ENCODE measurements at regions not wholly inside any gene's neighbourhood (a gene's known extent, or its start where the extent isn't known, plus 50 kb on each side); places are given as distances from the start of the nearest gene placed in this dataset.
"Not testable (repeated sequence)": the region's sequence is repeated elsewhere in the genome, so short reads cannot be mapped to it uniquely, and the experiment has no call there.

- TF ChIP-seq, protein P1, sequence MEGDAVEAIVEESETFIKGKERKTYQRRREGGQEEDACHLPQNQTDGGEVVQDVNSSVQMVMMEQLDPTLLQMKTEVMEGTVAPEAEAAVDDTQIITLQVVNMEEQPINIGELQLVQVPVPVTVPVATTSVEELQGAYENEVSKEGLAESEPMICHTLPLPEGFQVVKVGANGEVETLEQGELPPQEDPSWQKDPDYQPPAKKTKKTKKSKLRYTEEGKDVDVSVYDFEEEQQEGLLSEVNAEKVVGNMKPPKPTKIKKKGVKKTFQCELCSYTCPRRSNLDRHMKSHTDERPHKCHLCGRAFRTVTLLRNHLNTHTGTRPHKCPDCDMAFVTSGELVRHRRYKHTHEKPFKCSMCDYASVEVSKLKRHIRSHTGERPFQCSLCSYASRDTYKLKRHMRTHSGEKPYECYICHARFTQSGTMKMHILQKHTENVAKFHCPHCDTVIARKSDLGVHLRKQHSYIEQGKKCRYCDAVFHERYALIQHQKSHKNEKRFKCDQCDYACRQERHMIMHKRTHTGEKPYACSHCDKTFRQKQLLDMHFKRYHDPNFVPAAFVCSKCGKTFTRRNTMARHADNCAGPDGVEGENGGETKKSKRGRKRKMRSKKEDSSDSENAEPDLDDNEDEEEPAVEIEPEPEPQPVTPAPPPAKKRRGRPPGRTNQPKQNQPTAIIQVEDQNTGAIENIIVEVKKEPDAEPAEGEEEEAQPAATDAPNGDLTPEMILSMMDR (IDR thresholded peaks at IDR 0.05; ENCODE audit: partially characterized antibody, unreplicated experiment) = no peak
- Mint-ChIP-seq H3K4me1 (ENCODE audit: low read depth, unreplicated experiment) (no peaks in the 10 kb centered on the region), H3K36me3 (ENCODE audit: unreplicated experiment) (no peaks in the 10 kb centered on the region), H3K9me3 (ENCODE audit: unreplicated experiment) (peaks cover 2% of the 10 kb centered on the region), H3K27ac (ENCODE audit: unreplicated experiment) (no peak overlapping the region), H3K4me3 (ENCODE audit: unreplicated experiment) (no peak overlapping the region), H3K27me3 (ENCODE audit: unreplicated experiment) (no peaks in the 10 kb centered on the region)
- DNase-seq = no peak
Observed at GRCh38 chr20:55646851-55647250, 358.5 kb downstream of the CBLN4 start.

- Mint-ChIP-seq H3K36me3 (ENCODE audit: unreplicated experiment) (no peaks in the 10 kb centered on the region), H3K4me1 (ENCODE audit: low read depth, unreplicated experiment) (no peaks in the 10 kb centered on the region), H3K27me3 (ENCODE audit: unreplicated experiment) (no peaks in the 10 kb centered on the region), H3K9me3 (ENCODE audit: unreplicated experiment) (no peaks in the 10 kb centered on the region), H3K27ac (ENCODE audit: unreplicated experiment) (no peak overlapping the region), H3K4me3 (ENCODE audit: unreplicated experiment) (no peak overlapping the region)
- TF ChIP-seq, protein P1 (IDR thresholded peaks at IDR 0.05; ENCODE audit: partially characterized antibody, unreplicated experiment) = no peak
- DNase-seq = no peak
Observed at GRCh38 chr20:55641497-55641896, 363.8 kb downstream of the CBLN4 start.

DNA sequence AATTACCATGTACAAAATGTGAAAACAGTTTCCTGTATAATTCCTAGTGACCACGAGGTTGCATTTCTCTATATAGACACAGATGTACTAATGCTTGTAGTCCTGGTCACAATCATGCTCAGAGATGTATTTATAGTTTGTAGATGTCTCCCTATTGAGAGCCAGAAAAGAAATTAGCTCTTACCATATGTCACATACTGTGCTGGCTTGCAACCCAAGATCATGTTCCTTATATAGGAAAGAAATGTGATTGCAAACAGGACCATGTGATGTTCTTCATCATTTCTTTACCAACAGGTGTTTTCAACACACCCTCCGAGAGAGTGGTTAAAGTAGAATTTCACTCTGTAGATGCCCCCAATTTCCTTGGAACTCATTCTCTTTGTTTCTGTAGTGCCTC is 369.4 kb downstream of the CBLN4 start:
- Mint-ChIP-seq H3K4me3 (ENCODE audit: unreplicated experiment) (no peak overlapping the region), H3K27me3 (ENCODE audit: unreplicated experiment) (no peaks in the 10 kb centered on the region), H3K36me3 (ENCODE audit: unreplicated experiment) (no peaks in the 10 kb centered on the region), H3K9me3 (ENCODE audit: unreplicated experiment) (peaks cover 2% of the 10 kb centered on the region), H3K4me1 (ENCODE audit: low read depth, unreplicated experiment) (no peaks in the 10 kb centered on the region), H3K27ac (ENCODE audit: unreplicated experiment) (no peak overlapping the region)
- DNase-seq = no peak
- TF ChIP-seq, protein P1 (IDR thresholded peaks at IDR 0.05; ENCODE audit: partially characterized antibody, unreplicated experiment) = no peak

DNA sequence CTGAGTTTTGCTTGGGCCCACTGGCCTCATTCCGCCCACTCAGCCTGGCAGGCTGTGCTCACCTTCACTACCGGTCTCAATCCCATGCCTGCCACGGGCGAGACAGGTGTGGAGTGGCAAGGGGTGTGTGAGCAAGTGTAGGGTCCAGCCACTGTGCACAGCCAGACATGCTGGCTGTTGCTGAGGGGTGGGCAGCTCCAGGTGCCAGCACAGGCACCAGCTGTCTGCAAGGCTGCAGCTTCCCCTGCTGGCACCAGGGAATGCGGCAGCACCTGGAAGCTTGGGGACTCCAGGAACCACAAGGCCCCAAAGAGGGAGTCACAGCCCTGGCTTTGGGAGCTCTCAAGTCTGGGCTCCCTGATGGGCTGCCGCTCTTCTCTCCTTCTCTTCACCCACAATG is 372.7 kb downstream of the CBLN4 start:
- H3K27ac Mint-ChIP-seq (ENCODE audit: unreplicated experiment) = no peak overlapping the region
- H3K4me3 Mint-ChIP-seq (ENCODE audit: unreplicated experiment) = no peak overlapping the region
- H3K9me3 Mint-ChIP-seq (ENCODE audit: unreplicated experiment) = peaks cover 2% of the 10 kb centered on the region
- H3K36me3 Mint-ChIP-seq (ENCODE audit: unreplicated experiment) = no peaks in the 10 kb centered on the region
- no peak for DNase-seq
- TF ChIP-seq, protein P1 (IDR thresholded peaks at IDR 0.05; ENCODE audit: partially characterized antibody, unreplicated experiment) = no peak
- no peaks in the 10 kb centered on the region for H3K4me1 Mint-ChIP-seq (ENCODE audit: low read depth, unreplicated experiment)
- H3K27me3 Mint-ChIP-seq (ENCODE audit: unreplicated experiment) = no peaks in the 10 kb centered on the region

DNA sequence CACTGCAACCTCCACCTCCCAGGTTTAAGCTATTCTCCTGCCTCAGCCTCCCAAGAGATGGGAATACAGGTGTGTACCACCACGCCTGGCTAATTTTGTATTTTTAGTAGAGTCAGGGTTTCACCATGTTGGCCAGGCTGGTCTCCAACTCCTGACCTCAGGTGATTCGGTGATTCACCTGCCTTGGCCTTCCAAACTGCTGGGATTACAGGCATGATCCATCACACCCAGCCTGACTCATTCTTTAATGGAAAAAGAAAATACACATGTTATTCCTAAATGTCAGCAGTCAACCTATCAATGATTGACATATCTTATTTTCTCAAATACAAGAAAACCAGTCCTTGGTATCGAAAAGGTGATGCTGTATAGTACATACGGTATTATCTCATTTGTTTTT is 376.2 kb downstream of the CBLN4 start:
- DNase-seq; H3K27ac Mint-ChIP-seq (ENCODE audit: unreplicated experiment): not testable (repeated sequence)

GRCh38 chr20:55626716-55627115 is 378.6 kb downstream of the CBLN4 start:
- Mint-ChIP-seq H3K27ac (ENCODE audit: unreplicated experiment) (no peak overlapping the region), H3K4me1 (ENCODE audit: low read depth, unreplicated experiment) (no peaks in the 10 kb centered on the region), H3K9me3 (ENCODE audit: unreplicated experiment) (no peaks in the 10 kb centered on the region), H3K36me3 (ENCODE audit: unreplicated experiment) (no peaks in the 10 kb centered on the region), H3K4me3 (ENCODE audit: unreplicated experiment) (no peak overlapping the region), H3K27me3 (ENCODE audit: unreplicated experiment) (no peaks in the 10 kb centered on the region)
- TF ChIP-seq, protein P1 (IDR thresholded peaks at IDR 0.05; ENCODE audit: partially characterized antibody, unreplicated experiment) = no peak
- DNase-seq = no peak

More for the DNA sequence above, 376.2 kb downstream of the CBLN4 start:
- H3K27me3 Mint-ChIP-seq (ENCODE audit: unreplicated experiment); H3K9me3 Mint-ChIP-seq (ENCODE audit: unreplicated experiment); H3K36me3 Mint-ChIP-seq (ENCODE audit: unreplicated experiment); H3K4me1 Mint-ChIP-seq (ENCODE audit: low read depth, unreplicated experiment); H3K4me3 Mint-ChIP-seq (ENCODE audit: unreplicated experiment): not testable (repeated sequence)

Measured in glutamatergic neuron (in vitro differentiated cells).